ENCODE measurements at regions not wholly inside any gene's neighbourhood (a gene's known extent, or its start where the extent isn't known, plus 50 kb on each side); places are given as distances from the start of the nearest gene placed in this dataset.

DNA sequence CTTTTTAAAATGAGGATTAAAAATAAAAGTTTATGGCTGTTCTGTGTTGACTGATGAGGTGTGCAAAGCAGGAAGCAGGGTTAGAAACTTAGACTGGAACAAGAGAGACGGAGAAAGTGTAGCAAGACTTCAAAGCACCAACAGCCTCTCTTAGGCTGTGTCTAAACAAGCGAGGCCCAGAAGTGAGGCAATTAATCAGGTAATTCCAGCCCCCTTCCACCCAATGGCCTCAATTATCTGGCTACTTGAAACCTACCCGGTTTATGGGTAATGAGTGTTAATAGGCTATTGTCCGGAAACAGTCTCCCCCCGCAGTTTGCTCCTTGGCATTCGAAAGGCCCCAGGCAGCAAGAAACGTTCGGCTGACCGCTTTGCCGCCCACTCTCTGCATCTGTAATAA, 171.7 kb upstream of the MYCN start:
- H3K36me3 ChIP-seq (ENCODE audit: insufficient read depth, low read length) = no peaks in the 10 kb centered on the region
- H3K4me1 ChIP-seq (ENCODE audit: insufficient read depth, low read length) = no peaks in the 10 kb centered on the region
- CTCF ChIA-PET = no interaction called here
- no peak overlapping the region for H3K27ac ChIP-seq (ENCODE audit: low read depth in 1 of 2, low read length in 2 of 2)
- no peak for ATAC-seq (ENCODE audit: poor library complexity)
- no peak for DNase-seq
- H3K27ac Mint-ChIP-seq = no peak overlapping the region
- no peaks in the 10 kb centered on the region for H3K9me3 Mint-ChIP-seq
- no peaks in the 10 kb centered on the region for H3K27me3 ChIP-seq (ENCODE audit: control insufficient read depth in 1 of 2, insufficient read depth in 2 of 2, low read length in 2 of 2)
- POLR2A ChIA-PET = no interaction called here
- intact Hi-C loops (cut with DNase I, micrococcal nuclease) = no loop called here
- H3K4me3 Mint-ChIP-seq = no peak overlapping the region
- no peaks in the 10 kb centered on the region for H3K36me3 Mint-ChIP-seq (ENCODE audit: low read depth)
- no peaks in the 10 kb centered on the region for H3K4me1 Mint-ChIP-seq (ENCODE audit: low read depth)
- TF ChIP-seq, protein P1, sequence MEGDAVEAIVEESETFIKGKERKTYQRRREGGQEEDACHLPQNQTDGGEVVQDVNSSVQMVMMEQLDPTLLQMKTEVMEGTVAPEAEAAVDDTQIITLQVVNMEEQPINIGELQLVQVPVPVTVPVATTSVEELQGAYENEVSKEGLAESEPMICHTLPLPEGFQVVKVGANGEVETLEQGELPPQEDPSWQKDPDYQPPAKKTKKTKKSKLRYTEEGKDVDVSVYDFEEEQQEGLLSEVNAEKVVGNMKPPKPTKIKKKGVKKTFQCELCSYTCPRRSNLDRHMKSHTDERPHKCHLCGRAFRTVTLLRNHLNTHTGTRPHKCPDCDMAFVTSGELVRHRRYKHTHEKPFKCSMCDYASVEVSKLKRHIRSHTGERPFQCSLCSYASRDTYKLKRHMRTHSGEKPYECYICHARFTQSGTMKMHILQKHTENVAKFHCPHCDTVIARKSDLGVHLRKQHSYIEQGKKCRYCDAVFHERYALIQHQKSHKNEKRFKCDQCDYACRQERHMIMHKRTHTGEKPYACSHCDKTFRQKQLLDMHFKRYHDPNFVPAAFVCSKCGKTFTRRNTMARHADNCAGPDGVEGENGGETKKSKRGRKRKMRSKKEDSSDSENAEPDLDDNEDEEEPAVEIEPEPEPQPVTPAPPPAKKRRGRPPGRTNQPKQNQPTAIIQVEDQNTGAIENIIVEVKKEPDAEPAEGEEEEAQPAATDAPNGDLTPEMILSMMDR (IDR thresholded peaks at IDR 0.05) = no peak
- H3K27me3 Mint-ChIP-seq = peaks cover 5% of the 10 kb centered on the region
- peaks cover 0 to 11% of the 10 kb centered on the region in 2 experiments for H3K9me3 ChIP-seq (ENCODE audit: control insufficient read depth in 1 of 2, insufficient read depth in 1 of 2, low read length in 2 of 2)
- no peak overlapping the region for H3K4me3 ChIP-seq (ENCODE audit: low read length)

DNA sequence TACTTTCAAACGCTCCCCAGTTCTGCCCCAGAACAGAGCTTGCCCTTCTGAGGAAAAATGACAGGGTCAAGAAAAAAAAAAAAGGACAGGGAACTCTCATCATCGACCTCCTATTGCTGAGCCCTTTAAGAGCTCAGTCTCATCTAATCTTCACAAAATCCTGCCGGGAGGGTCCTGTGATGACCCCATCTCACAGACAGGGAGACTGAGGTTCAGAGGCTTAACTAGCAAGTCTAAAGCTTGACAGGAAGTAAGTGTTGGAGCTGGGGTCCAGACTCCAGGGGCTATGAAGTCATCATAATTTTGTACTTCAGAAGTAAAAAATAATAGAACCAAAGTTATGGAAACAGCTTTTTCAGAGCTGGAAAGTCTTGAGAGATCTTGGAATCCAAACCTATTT, 171.1 kb upstream of the MYCN start:
- Histone ChIP-seq H3K4me1 (ENCODE audit: insufficient read depth, low read length) (no peaks in the 10 kb centered on the region), H3K27ac (ENCODE audit: low read depth in 1 of 2, low read length in 2 of 2) (no peak overlapping the region), H3K27me3 (ENCODE audit: control insufficient read depth in 1 of 2, insufficient read depth in 2 of 2, low read length in 2 of 2) (no peaks in the 10 kb centered on the region), H3K4me3 (ENCODE audit: low read length) (no peak overlapping the region), H3K36me3 (ENCODE audit: insufficient read depth, low read length) (no peaks in the 10 kb centered on the region), H3K9me3 (ENCODE audit: control insufficient read depth in 1 of 2, insufficient read depth in 1 of 2, low read length in 2 of 2) (peaks cover 0 to 11% of the 10 kb centered on the region in 2 experiments)
- Mint-ChIP-seq H3K4me3 (no peak overlapping the region), H3K36me3 (ENCODE audit: low read depth) (no peaks in the 10 kb centered on the region), H3K4me1 (ENCODE audit: low read depth) (no peaks in the 10 kb centered on the region), H3K27me3 (peaks cover 5% of the 10 kb centered on the region), H3K9me3 (no peaks in the 10 kb centered on the region), H3K27ac (no peak overlapping the region)
- ChIA-PET POLR2A (no interaction called here), CTCF (no interaction called here)
- TF ChIP-seq, protein P1 (IDR thresholded peaks at IDR 0.05) = no peak
- no peak for ATAC-seq (ENCODE audit: poor library complexity)
- no peak for DNase-seq
- intact Hi-C loops (cut with DNase I, micrococcal nuclease) = no loop called here

DNA sequence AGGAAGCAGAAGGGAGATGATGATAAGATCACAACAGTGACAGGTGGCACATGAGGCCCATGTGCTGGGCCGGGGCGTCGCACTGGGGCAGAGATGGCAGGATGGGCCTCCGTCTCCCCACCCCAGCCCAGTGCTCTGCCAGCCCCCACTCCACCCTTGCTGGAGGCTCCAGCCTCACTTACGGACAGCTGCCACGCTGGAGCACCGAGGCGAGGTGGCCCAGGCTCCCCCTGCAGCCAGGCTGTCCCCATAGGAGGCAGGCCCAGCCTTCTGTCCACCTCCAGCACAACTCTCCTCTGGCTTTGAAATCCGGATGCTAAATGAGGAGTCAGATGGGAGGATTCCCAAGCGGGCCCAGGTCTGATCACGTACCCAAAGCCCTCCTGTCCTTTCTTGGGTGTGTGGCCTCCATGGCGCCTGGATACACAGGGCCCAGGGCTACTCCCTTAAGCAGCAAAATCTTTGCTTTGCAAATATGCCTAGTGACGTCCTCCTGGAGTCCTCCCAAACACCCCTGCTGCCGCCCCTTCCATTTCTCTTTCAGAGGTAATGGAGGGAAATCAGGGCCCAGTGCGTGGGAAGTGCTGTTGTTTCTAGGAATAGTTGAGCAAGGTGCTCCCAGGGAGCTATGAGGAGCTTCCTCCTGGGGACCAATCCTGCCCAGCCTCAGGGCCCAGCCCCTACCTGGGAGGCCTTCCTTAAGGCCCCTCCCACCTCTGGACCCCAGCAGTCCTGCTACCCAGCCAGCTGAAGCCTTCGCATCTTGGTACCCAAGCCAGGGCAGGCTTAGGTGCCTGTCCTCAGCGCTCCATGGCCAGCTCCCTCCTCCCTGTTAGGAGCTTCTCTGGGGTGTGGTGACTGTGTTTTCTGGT, 170.4 kb upstream of the MYCN start:
- no peaks in the 10 kb centered on the region for H3K9me3 Mint-ChIP-seq
- no peak overlapping the region for H3K27ac ChIP-seq (ENCODE audit: low read depth in 1 of 2, low read length in 2 of 2)
- H3K36me3 Mint-ChIP-seq (ENCODE audit: low read depth) = no peaks in the 10 kb centered on the region
- H3K36me3 ChIP-seq (ENCODE audit: insufficient read depth, low read length) = no peaks in the 10 kb centered on the region
- TF ChIP-seq, protein P1 (IDR thresholded peaks at IDR 0.05) = no peak
- intact Hi-C loops (cut with DNase I, micrococcal nuclease) = no loop called here
- H3K4me3 ChIP-seq (ENCODE audit: low read length) = no peak overlapping the region
- H3K27me3 ChIP-seq (ENCODE audit: control insufficient read depth in 1 of 2, insufficient read depth in 2 of 2, low read length in 2 of 2) = no peaks in the 10 kb centered on the region
- DNase-seq (no peak), ATAC-seq (ENCODE audit: poor library complexity) (no peak)
- POLR2A ChIA-PET = no interaction called here
- peaks cover 5% of the 10 kb centered on the region for H3K27me3 Mint-ChIP-seq
- H3K27ac Mint-ChIP-seq = no peak overlapping the region
- CTCF ChIA-PET = no interaction called here
- no peaks in the 10 kb centered on the region for H3K4me1 ChIP-seq (ENCODE audit: insufficient read depth, low read length)
- H3K9me3 ChIP-seq (ENCODE audit: control insufficient read depth in 1 of 2, insufficient read depth in 1 of 2, low read length in 2 of 2) = peaks cover 0 to 11% of the 10 kb centered on the region in 2 experiments
- no peak overlapping the region for H3K4me3 Mint-ChIP-seq
- no peaks in the 10 kb centered on the region for H3K4me1 Mint-ChIP-seq (ENCODE audit: low read depth)
